Cardiac muscle cell (in vitro differentiated cells and primary cell): ENCODE measurements at regions not wholly inside any gene's neighbourhood (a gene's known extent, or its start where the extent isn't known, plus 50 kb on each side); places are given as distances from the start of the nearest gene placed in this dataset.
A peak's percentile ranks its signal among the peaks of the same experiment; 100 is the strongest.

Source experiments
- DNase-seq, 2 donors: peaks; one replicate each; pipeline versions ENCODE4 v3.0.0 to v3.0.0-alpha.2; 2010 to 2017; ENCODE audit warnings: low read depth in 1 of 2, low spot score in 1 of 2
- H3K27ac ChIP-seq: fragments of 200-600 bp; sonication (generic); 2 replicates; pipeline ENCODE4 v1.5.1; 2016
- H3K27me3 ChIP-seq: fragments of 200-600 bp; sonication (generic); 2 replicates; pipeline ENCODE4 v1.6.0; 2016; ENCODE audit warnings: control low read depth
- H3K36me3 ChIP-seq: fragments of 200-600 bp; sonication (generic); 2 replicates; pipeline ENCODE4 v1.5.1; 2016; ENCODE audit warnings: control low read depth
- H3K4me1 ChIP-seq: fragments of 200-600 bp; sonication (generic); 2 replicates; pipeline ENCODE4 v1.8.1; 2017; ENCODE audit warnings: low read depth, mild to moderate bottlenecking, mixed run types
- H3K4me3 ChIP-seq: fragments of 200-600 bp; sonication (generic); 2 replicates; pipeline ENCODE4 v1.5.1; 2016; ENCODE audit warnings: mild to moderate bottlenecking
- H3K9me3 ChIP-seq: fragments of 200-600 bp; sonication (generic); 2 replicates; pipeline ENCODE4 v1.5.1; 2017; ENCODE audit warnings: low read depth, mild to moderate bottlenecking, control low read depth
- CTCF ChIP-seq: IDR thresholded peaks from 2 replicates; pipeline ENCODE4 v1.5.1; 2012; ENCODE audit warnings: low read depth, mild to moderate bottlenecking, low read length

GRCh38 chr7:80333040-80333439 is 178.8 kb downstream of the GNAT3 start:
- TF ChIP-seq CTCF: no peak

GRCh38 chr7:80330434-80330833 is 181.4 kb downstream of the GNAT3 start:
- no peak overlapping the region for H3K4me3 ChIP-seq
- peak in 1 of 2 donors; percentile 42 for DNase-seq
- no peaks in the 10 kb centered on the region for H3K36me3 ChIP-seq
- no peak for TF ChIP-seq CTCF
- no peaks in the 10 kb centered on the region for H3K4me1 ChIP-seq
- H3K27me3 ChIP-seq: no peaks in the 10 kb centered on the region
- no peaks in the 10 kb centered on the region for H3K9me3 ChIP-seq
- no peak overlapping the region for H3K27ac ChIP-seq

More at GRCh38 chr7:80333040-80333439, 178.8 kb downstream of the GNAT3 start:
- H3K4me3 ChIP-seq: no peak overlapping the region
- no peaks in the 10 kb centered on the region for H3K27me3 ChIP-seq
- no peak for DNase-seq
- H3K9me3 ChIP-seq: no peaks in the 10 kb centered on the region
- no peaks in the 10 kb centered on the region for H3K4me1 ChIP-seq
- no peaks in the 10 kb centered on the region for H3K36me3 ChIP-seq
- no peak overlapping the region for H3K27ac ChIP-seq

GRCh38 chr7:80324032-80324431 is 187.8 kb downstream of the GNAT3 start:
- Histone ChIP-seq H3K4me1 (no peaks in the 10 kb centered on the region), H3K9me3 (no peaks in the 10 kb centered on the region), H3K27me3 (no peaks in the 10 kb centered on the region), H3K4me3 (no peak overlapping the region), H3K27ac (no peak overlapping the region), H3K36me3 (no peaks in the 10 kb centered on the region)
- peak in 1 of 2 donors; percentile 45 for DNase-seq
- TF ChIP-seq CTCF: no peak

- no peak for DNase-seq
- Histone ChIP-seq H3K9me3 (no peaks in the 10 kb centered on the region), H3K4me1 (no peaks in the 10 kb centered on the region), H3K27ac (no peak overlapping the region), H3K4me3 (no peak overlapping the region), H3K27me3 (no peaks in the 10 kb centered on the region), H3K36me3 (no peaks in the 10 kb centered on the region)
- no peak for TF ChIP-seq CTCF
Observed at GRCh38 chr7:80319461-80319860, 184.8 kb downstream of the GNAI1 start.

GRCh38 chr7:80318081-80318480 is 183.4 kb downstream of the GNAI1 start:
- no peaks in the 10 kb centered on the region for H3K27me3 ChIP-seq
- no peak for TF ChIP-seq CTCF
- no peak overlapping the region for H3K27ac ChIP-seq
- no peak overlapping the region for H3K4me3 ChIP-seq
- no peaks in the 10 kb centered on the region for H3K4me1 ChIP-seq
- H3K36me3 ChIP-seq: no peaks in the 10 kb centered on the region
- no peaks in the 10 kb centered on the region for H3K9me3 ChIP-seq
- DNase-seq: no peak

GRCh38 chr7:80316811-80317210 is 182.2 kb downstream of the GNAI1 start:
- no peak overlapping the region for H3K27ac ChIP-seq
- no peaks in the 10 kb centered on the region for H3K9me3 ChIP-seq
- DNase-seq: no peak
- no peaks in the 10 kb centered on the region for H3K27me3 ChIP-seq
- no peaks in the 10 kb centered on the region for H3K4me1 ChIP-seq
- no peak for TF ChIP-seq CTCF
- no peaks in the 10 kb centered on the region for H3K36me3 ChIP-seq
- H3K4me3 ChIP-seq: no peak overlapping the region
